ENCODE measurements at regions not wholly inside any gene's neighbourhood (a gene's known extent, or its start where the extent isn't known, plus 50 kb on each side); places are given as distances from the start of the nearest gene placed in this dataset.

- DNase-seq = no peak
Measured at GRCh38 chr1:239322369-239322768, 64.0 kb upstream of the CHRM3 start.

- DNase-seq = no peak
Measured at GRCh38 chr1:239321877-239322276, 64.5 kb upstream of the CHRM3 start.

- no peak for DNase-seq
Measured at GRCh38 chr1:239317948-239318347, 68.4 kb upstream of the CHRM3 start.

GRCh38 chr1:239315631-239316217, 70.6 kb upstream of the CHRM3 start:
- DNase-seq = no peak

GRCh38 chr1:239311331-239311730, 75.0 kb upstream of the CHRM3 start:
- DNase-seq = no peak

GRCh38 chr1:239308701-239309333, 77.6 kb upstream of the CHRM3 start:
- DNase-seq = peak; percentile 71

- DNase-seq = no peak
Measured at GRCh38 chr1:239307886-239308285, 78.5 kb upstream of the CHRM3 start.

GRCh38 chr1:239306426-239306825, 79.9 kb upstream of the CHRM3 start:
- no peak for DNase-seq

GRCh38 chr1:239303289-239303688, 83.1 kb upstream of the CHRM3 start:
- DNase-seq = no peak

- DNase-seq = no peak
Measured at GRCh38 chr1:239302696-239303095, 83.7 kb upstream of the CHRM3 start.

GRCh38 chr1:239301251-239301650, 85.1 kb upstream of the CHRM3 start:
- no peak for DNase-seq

GRCh38 chr1:239297910-239298309, 88.5 kb upstream of the CHRM3 start:
- no peak for DNase-seq

- no peak for DNase-seq
Measured at GRCh38 chr1:239293350-239294110, 92.8 kb upstream of the CHRM3 start.

- no peak for DNase-seq
Measured at GRCh38 chr1:239288820-239289554, 97.4 kb upstream of the CHRM3 start.

- no peak for DNase-seq
Measured at GRCh38 chr1:239287296-239287695, 99.1 kb upstream of the CHRM3 start.

- DNase-seq = no peak
Measured at GRCh38 chr1:239283216-239283615, 103.2 kb upstream of the CHRM3 start.

GRCh38 chr1:239282411-239282810, 104.0 kb upstream of the CHRM3 start:
- DNase-seq = peak; percentile 30

GRCh38 chr1:239276051-239276450, 110.3 kb upstream of the CHRM3 start:
- DNase-seq = peak; percentile 73

- DNase-seq = no peak
Measured at GRCh38 chr1:239274242-239274830, 112.0 kb upstream of the CHRM3 start.

- no peak for DNase-seq
Measured at GRCh38 chr1:239270509-239270908, 115.9 kb upstream of the CHRM3 start.

- DNase-seq = no peak
Measured at GRCh38 chr1:239269706-239270105, 116.7 kb upstream of the CHRM3 start.

- DNase-seq = peak; percentile 39
Measured at GRCh38 chr1:239268941-239269340, 117.4 kb upstream of the CHRM3 start.

GRCh38 chr1:239268007-239268406, 118.4 kb upstream of the CHRM3 start:
- DNase-seq = no peak

Data from OCI-M1 (cell line).